ENCODE measurements at regions not wholly inside any gene's neighbourhood (a gene's known extent, or its start where the extent isn't known, plus 50 kb on each side); places are given as distances from the start of the nearest gene placed in this dataset.
A peak's percentile ranks its signal among the peaks of the same experiment; 100 is the strongest.
"Not testable (repeated sequence)": the region's sequence is repeated elsewhere in the genome, so short reads cannot be mapped to it uniquely, and the experiment has no call there.

- TF ChIP-seq EZH2phosphoT487 (conservative IDR thresholded peaks at IDR 0.05; ENCODE audit: low read length) (no peak), CTCF (IDR thresholded peaks at IDR 0.05; ENCODE audit: insufficient read depth, low read length, poor library complexity, severe bottlenecking) (no peak)
- no peaks in the 10 kb centered on the region; the same call in 1 of the 2 replicates for H3F3A ChIP-seq (ENCODE audit: insufficient read depth)
These were observed 132.7 kb upstream of the TMEM170B start for GRCh38 chr6:11404838-11405237.

GRCh38 chr6:11404081-11404480 lies 133.5 kb upstream of the TMEM170B start:
- H3K4me3 ChIP-seq (ENCODE audit: insufficient read depth, low read length, poor library complexity, severe bottlenecking), result no peak overlapping the region
- H3K36me3 ChIP-seq (ENCODE audit: low read length), result no peaks in the 10 kb centered on the region
- H3K27me3 ChIP-seq (ENCODE audit: low read length), result no peaks in the 10 kb centered on the region
- no peak overlapping the region for H3K27ac ChIP-seq (ENCODE audit: low read depth, low read length)
- TF ChIP-seq EZH2phosphoT487 (conservative IDR thresholded peaks at IDR 0.05; ENCODE audit: low read length) (no peak), CTCF (IDR thresholded peaks at IDR 0.05; ENCODE audit: insufficient read depth, low read length, poor library complexity, severe bottlenecking) (no peak)
- no peaks in the 10 kb centered on the region for H3K79me2 ChIP-seq (ENCODE audit: insufficient read depth, low read length)
- H4K20me1 ChIP-seq (ENCODE audit: low read depth, low read length), result no peaks in the 10 kb centered on the region
- no peaks in the 10 kb centered on the region for H3K9me3 ChIP-seq (ENCODE audit: insufficient read depth, low read length)
- H3K4me2 ChIP-seq (ENCODE audit: low read depth, low read length, poor library complexity, severe bottlenecking), result peak overlapping the region; percentile 35
- peak overlapping the region; percentile 89 for H2AFZ ChIP-seq (ENCODE audit: low read depth, low read length, severe bottlenecking)
- no peak overlapping the region for H3K9ac ChIP-seq (ENCODE audit: low read length)
- no peaks in the 10 kb centered on the region for H3K9me2 ChIP-seq (replicated peaks; ENCODE audit: insufficient read depth, low read length)
- no peaks in the 10 kb centered on the region; the same call in 1 of the 2 replicates for H3F3A ChIP-seq (ENCODE audit: insufficient read depth)

More at GRCh38 chr6:11404838-11405237, 132.7 kb upstream of the TMEM170B start:
- Histone ChIP-seq H3K27ac (ENCODE audit: low read depth, low read length) (no peak overlapping the region; the same call in 1 of the 2 replicates), H3K4me3 (ENCODE audit: insufficient read depth, low read length, poor library complexity, severe bottlenecking) (no peak overlapping the region), H3K4me2 (ENCODE audit: low read depth, low read length, poor library complexity, severe bottlenecking) (peak overlapping the region; percentile 35), H3K27me3 (ENCODE audit: low read length) (no peaks in the 10 kb centered on the region), H3K9me3 (ENCODE audit: insufficient read depth, low read length) (no peaks in the 10 kb centered on the region), H2AFZ (ENCODE audit: low read depth, low read length, severe bottlenecking) (peak overlapping the region; percentile 89), H3K9me2 (replicated peaks; ENCODE audit: insufficient read depth, low read length) (no peaks in the 10 kb centered on the region), H3K36me3 (ENCODE audit: low read length) (no peaks in the 10 kb centered on the region), H4K20me1 (ENCODE audit: low read depth, low read length) (no peaks in the 10 kb centered on the region), H3K79me2 (ENCODE audit: insufficient read depth, low read length) (no peaks in the 10 kb centered on the region), H3K9ac (ENCODE audit: low read length) (peak overlapping the region; percentile 21; the same call in 1 of the 2 replicates)

- TF ChIP-seq EZH2phosphoT487 (conservative IDR thresholded peaks at IDR 0.05; ENCODE audit: low read length) (no peak), CTCF (IDR thresholded peaks at IDR 0.05; ENCODE audit: insufficient read depth, low read length, poor library complexity, severe bottlenecking) (no peak)
- H4K20me1 ChIP-seq (ENCODE audit: low read depth, low read length), result no peaks in the 10 kb centered on the region
These were observed 134.4 kb upstream of the TMEM170B start for GRCh38 chr6:11403035-11403601.

GRCh38 chr6:11402581-11402980 lies 135.0 kb upstream of the TMEM170B start:
- H3F3A ChIP-seq (ENCODE audit: insufficient read depth); H3K27ac ChIP-seq (ENCODE audit: low read depth, low read length); H3K9ac ChIP-seq (ENCODE audit: low read length); H3K36me3 ChIP-seq (ENCODE audit: low read length); H3K9me3 ChIP-seq (ENCODE audit: insufficient read depth, low read length); H3K27me3 ChIP-seq (ENCODE audit: low read length); H3K9me2 ChIP-seq (replicated peaks; ENCODE audit: insufficient read depth, low read length); H3K4me3 ChIP-seq (ENCODE audit: insufficient read depth, low read length, poor library complexity, severe bottlenecking); H2AFZ ChIP-seq (ENCODE audit: low read depth, low read length, severe bottlenecking); H3K79me2 ChIP-seq (ENCODE audit: insufficient read depth, low read length); H4K20me1 ChIP-seq (ENCODE audit: low read depth, low read length); H3K4me2 ChIP-seq (ENCODE audit: low read depth, low read length, poor library complexity, severe bottlenecking): not testable (repeated sequence)

More at GRCh38 chr6:11403035-11403601, 134.4 kb upstream of the TMEM170B start:
- Histone ChIP-seq H3K36me3 (ENCODE audit: low read length) (no peaks in the 10 kb centered on the region), H3K79me2 (ENCODE audit: insufficient read depth, low read length) (no peaks in the 10 kb centered on the region), H3K27ac (ENCODE audit: low read depth, low read length) (no peak overlapping the region), H3K4me2 (ENCODE audit: low read depth, low read length, poor library complexity, severe bottlenecking) (no peak overlapping the region), H3K9ac (ENCODE audit: low read length) (no peak overlapping the region), H3F3A (ENCODE audit: insufficient read depth) (no peaks in the 10 kb centered on the region; the same call in 1 of the 2 replicates), H3K9me3 (ENCODE audit: insufficient read depth, low read length) (no peaks in the 10 kb centered on the region), H3K9me2 (replicated peaks; ENCODE audit: insufficient read depth, low read length) (no peaks in the 10 kb centered on the region), H2AFZ (ENCODE audit: low read depth, low read length, severe bottlenecking) (no peak overlapping the region), H3K4me3 (ENCODE audit: insufficient read depth, low read length, poor library complexity, severe bottlenecking) (no peak overlapping the region), H3K27me3 (ENCODE audit: low read length) (no peaks in the 10 kb centered on the region)

GRCh38 chr6:11401954-11402353 lies 135.6 kb upstream of the TMEM170B start:
- not testable (repeated sequence) for H3K4me3 ChIP-seq (ENCODE audit: insufficient read depth, low read length, poor library complexity, severe bottlenecking); H3K27me3 ChIP-seq (ENCODE audit: low read length); H3F3A ChIP-seq (ENCODE audit: insufficient read depth)

More at GRCh38 chr6:11401954-11402353, 135.6 kb upstream of the TMEM170B start:
- not testable (repeated sequence) for H3K4me2 ChIP-seq (ENCODE audit: low read depth, low read length, poor library complexity, severe bottlenecking); H2AFZ ChIP-seq (ENCODE audit: low read depth, low read length, severe bottlenecking); H3K9me2 ChIP-seq (replicated peaks; ENCODE audit: insufficient read depth, low read length); H4K20me1 ChIP-seq (ENCODE audit: low read depth, low read length); H3K79me2 ChIP-seq (ENCODE audit: insufficient read depth, low read length); H3K27ac ChIP-seq (ENCODE audit: low read depth, low read length); H3K9me3 ChIP-seq (ENCODE audit: insufficient read depth, low read length); H3K9ac ChIP-seq (ENCODE audit: low read length); H3K36me3 ChIP-seq (ENCODE audit: low read length)

Measured in SU-DHL-6 (cell line).